ENCODE measurements at regions not wholly inside any gene's neighbourhood (a gene's known extent, or its start where the extent isn't known, plus 50 kb on each side); places are given as distances from the start of the nearest gene placed in this dataset.

DNA sequence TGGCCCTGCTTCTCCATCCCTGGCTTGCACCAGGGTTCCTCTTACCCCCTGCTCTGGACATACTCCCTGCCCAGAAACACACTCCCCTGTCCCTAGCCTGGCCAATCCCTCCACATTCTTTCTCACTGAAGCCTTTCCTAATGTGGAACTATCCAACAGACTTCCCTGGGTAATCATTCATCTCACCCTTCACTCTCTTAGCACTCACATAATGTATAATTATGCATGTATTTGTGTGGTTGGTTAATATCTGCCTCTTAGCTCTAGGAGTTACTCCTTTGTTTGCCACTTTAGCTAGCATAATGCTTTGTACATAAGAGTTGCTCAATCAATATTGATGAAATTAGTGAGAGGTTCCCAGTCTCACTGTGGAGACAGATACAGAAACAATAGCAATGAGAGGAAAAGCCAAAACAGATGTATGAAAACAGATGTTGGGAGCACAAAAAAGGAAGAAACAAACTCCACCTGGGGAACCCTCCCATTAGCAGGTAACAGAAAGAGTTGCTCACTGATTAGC, 76.9 kb upstream of the WARS2 start:
- TF ChIP-seq, protein P1, sequence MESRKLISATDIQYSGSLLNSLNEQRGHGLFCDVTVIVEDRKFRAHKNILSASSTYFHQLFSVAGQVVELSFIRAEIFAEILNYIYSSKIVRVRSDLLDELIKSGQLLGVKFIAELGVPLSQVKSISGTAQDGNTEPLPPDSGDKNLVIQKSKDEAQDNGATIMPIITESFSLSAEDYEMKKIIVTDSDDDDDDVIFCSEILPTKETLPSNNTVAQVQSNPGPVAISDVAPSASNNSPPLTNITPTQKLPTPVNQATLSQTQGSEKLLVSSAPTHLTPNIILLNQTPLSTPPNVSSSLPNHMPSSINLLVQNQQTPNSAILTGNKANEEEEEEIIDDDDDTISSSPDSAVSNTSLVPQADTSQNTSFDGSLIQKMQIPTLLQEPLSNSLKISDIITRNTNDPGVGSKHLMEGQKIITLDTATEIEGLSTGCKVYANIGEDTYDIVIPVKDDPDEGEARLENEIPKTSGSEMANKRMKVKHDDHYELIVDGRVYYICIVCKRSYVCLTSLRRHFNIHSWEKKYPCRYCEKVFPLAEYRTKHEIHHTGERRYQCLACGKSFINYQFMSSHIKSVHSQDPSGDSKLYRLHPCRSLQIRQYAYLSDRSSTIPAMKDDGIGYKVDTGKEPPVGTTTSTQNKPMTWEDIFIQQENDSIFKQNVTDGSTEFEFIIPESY (IDR thresholded peaks at IDR 0.05; ENCODE audit: extremely low read depth, insufficient replicate concordance, low read length): no peak
- TF ChIP-seq CTCF (IDR thresholded peaks at IDR 0.05 in 2 of 3, conservative IDR thresholded peaks at IDR 0.05 in 1 of 3; ENCODE audit: borderline replicate concordance in 1 of 3, insufficient read depth in 1 of 3, low read depth in 2 of 3, low read length in 2 of 3) (no peak), EZH2 (IDR thresholded peaks at IDR 0.05) (no peak), FOSL1 (IDR thresholded peaks at IDR 0.05; ENCODE audit: low read depth) (no peak), POLR2A (IDR thresholded peaks at IDR 0.05; ENCODE audit: borderline replicate concordance, extremely low read depth, insufficient read depth, insufficient read length) (no peak), POLR2AphosphoS5 (IDR thresholded peaks at IDR 0.05; ENCODE audit: low read depth, low read length) (no peak), EZH2phosphoT487 (IDR thresholded peaks at IDR 0.05; ENCODE audit: borderline replicate concordance) (no peak), CEBPB (IDR thresholded peaks at IDR 0.05; ENCODE audit: low read depth) (no peak)
- TF ChIP-seq, protein P2, sequence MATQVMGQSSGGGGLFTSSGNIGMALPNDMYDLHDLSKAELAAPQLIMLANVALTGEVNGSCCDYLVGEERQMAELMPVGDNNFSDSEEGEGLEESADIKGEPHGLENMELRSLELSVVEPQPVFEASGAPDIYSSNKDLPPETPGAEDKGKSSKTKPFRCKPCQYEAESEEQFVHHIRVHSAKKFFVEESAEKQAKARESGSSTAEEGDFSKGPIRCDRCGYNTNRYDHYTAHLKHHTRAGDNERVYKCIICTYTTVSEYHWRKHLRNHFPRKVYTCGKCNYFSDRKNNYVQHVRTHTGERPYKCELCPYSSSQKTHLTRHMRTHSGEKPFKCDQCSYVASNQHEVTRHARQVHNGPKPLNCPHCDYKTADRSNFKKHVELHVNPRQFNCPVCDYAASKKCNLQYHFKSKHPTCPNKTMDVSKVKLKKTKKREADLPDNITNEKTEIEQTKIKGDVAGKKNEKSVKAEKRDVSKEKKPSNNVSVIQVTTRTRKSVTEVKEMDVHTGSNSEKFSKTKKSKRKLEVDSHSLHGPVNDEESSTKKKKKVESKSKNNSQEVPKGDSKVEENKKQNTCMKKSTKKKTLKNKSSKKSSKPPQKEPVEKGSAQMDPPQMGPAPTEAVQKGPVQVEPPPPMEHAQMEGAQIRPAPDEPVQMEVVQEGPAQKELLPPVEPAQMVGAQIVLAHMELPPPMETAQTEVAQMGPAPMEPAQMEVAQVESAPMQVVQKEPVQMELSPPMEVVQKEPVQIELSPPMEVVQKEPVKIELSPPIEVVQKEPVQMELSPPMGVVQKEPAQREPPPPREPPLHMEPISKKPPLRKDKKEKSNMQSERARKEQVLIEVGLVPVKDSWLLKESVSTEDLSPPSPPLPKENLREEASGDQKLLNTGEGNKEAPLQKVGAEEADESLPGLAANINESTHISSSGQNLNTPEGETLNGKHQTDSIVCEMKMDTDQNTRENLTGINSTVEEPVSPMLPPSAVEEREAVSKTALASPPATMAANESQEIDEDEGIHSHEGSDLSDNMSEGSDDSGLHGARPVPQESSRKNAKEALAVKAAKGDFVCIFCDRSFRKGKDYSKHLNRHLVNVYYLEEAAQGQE (IDR thresholded peaks at IDR 0.05; ENCODE audit: low read depth): no peak
- TF ChIP-seq, protein P3, sequence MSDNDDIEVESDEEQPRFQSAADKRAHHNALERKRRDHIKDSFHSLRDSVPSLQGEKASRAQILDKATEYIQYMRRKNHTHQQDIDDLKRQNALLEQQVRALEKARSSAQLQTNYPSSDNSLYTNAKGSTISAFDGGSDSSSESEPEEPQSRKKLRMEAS (IDR thresholded peaks at IDR 0.05): no peak

All from HCT116 (cell line).